Activated naive CD8-positive, alpha-beta T cell treated with anti-CD3 and anti-CD28 coated beads, Interleukin-2, amount 10 ng/mL, durations not matched to agents 7 days and 5 days (primary cell): ENCODE measurements at regions not wholly inside any gene's neighbourhood (a gene's known extent, or its start where the extent isn't known, plus 50 kb on each side); places are given as distances from the start of the nearest gene placed in this dataset.
"Not testable (repeated sequence)": the region's sequence is repeated elsewhere in the genome, so short reads cannot be mapped to it uniquely, and the experiment has no call there.

ENCODE experiments used
- ATAC-seq: fragments of 150-1000 bp; cut with Tn5 transposase; one replicate; pipeline ENCODE4 v1.10.0; 2021; ENCODE audit warnings: low read depth, moderate library complexity
- POLR2A ChIA-PET: fragments of 350-600 bp; sonication (Branson Sonifier 250); formaldehyde crosslinking; loops from one replicate; lab custom pipeline; 2021; ENCODE audit warnings: antibody characterized with exemption; lab: Charles Lee
- DNase-seq: peaks from one replicate; pipeline ENCODE4 v3.0.0; 2021
- H3K27ac Mint-ChIP-seq: one replicate; pipeline ENCODE4 v1.8.0; 2022; ENCODE audit warnings: mild to moderate bottlenecking, mixed read lengths
- H3K27me3 Mint-ChIP-seq: one replicate; pipeline ENCODE4 v1.8.0; 2022; ENCODE audit warnings: mild to moderate bottlenecking, moderate library complexity, mixed read lengths
- H3K36me3 Mint-ChIP-seq: one replicate; pipeline ENCODE4 v1.8.0; 2021; ENCODE audit warnings: mild to moderate bottlenecking, mixed read lengths
- H3K4me1 Mint-ChIP-seq: one replicate; pipeline ENCODE4 v1.8.0; 2021; ENCODE audit warnings: mixed read lengths
- H3K4me3 Mint-ChIP-seq: one replicate; pipeline ENCODE4 v1.8.0; 2022; ENCODE audit warnings: mild to moderate bottlenecking, moderate library complexity, mixed read lengths
- H3K9me3 Mint-ChIP-seq: one replicate; pipeline ENCODE4 v1.8.0; 2021; ENCODE audit warnings: mixed read lengths

- H3K27me3 Mint-ChIP-seq, ATAC-seq, POLR2A ChIA-PET, H3K9me3 Mint-ChIP-seq, H3K4me1 Mint-ChIP-seq, DNase-seq, H3K36me3 Mint-ChIP-seq, H3K27ac Mint-ChIP-seq, H3K4me3 Mint-ChIP-seq: not testable (repeated sequence)
Observed at GRCh38 chr2:242130682-242131081, 261.2 kb downstream of the RTP5 start.

DNA sequence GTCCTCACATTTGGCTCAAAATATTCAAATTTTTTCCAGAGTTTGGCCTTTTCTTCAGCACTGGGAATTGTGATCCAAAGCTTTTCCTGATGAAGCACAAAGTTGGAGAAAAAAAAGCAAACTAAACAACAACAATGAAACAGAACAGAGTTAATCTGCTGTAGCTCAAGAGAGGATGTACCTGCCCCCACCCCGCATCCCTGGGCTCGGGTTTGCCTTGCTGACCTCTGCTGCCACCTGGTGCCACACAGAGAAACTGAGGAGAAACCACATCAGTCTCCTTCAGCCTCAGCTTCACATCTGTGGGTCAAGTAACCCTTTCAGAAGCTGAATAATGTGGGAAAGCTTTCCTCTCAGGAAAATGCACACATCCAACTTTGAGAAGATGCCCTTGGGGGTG lies 290.4 kb downstream of the RTP5 start:
- H3K4me3 Mint-ChIP-seq, POLR2A ChIA-PET, H3K4me1 Mint-ChIP-seq, ATAC-seq, H3K27me3 Mint-ChIP-seq, H3K36me3 Mint-ChIP-seq, H3K9me3 Mint-ChIP-seq, DNase-seq, H3K27ac Mint-ChIP-seq: not testable (repeated sequence)

GRCh38 chr2:242165115-242165514 lies 295.6 kb downstream of the RTP5 start:
- H3K27me3 Mint-ChIP-seq: not testable (repeated sequence)

GRCh38 chr2:242171290-242171689 lies 301.8 kb downstream of the RTP5 start:
- H3K27me3 Mint-ChIP-seq, ATAC-seq, H3K9me3 Mint-ChIP-seq, H3K36me3 Mint-ChIP-seq, H3K27ac Mint-ChIP-seq, H3K4me3 Mint-ChIP-seq, POLR2A ChIA-PET, DNase-seq, H3K4me1 Mint-ChIP-seq: not testable (repeated sequence)

More at GRCh38 chr2:242165115-242165514, 295.6 kb downstream of the RTP5 start:
- ATAC-seq, H3K4me3 Mint-ChIP-seq, H3K4me1 Mint-ChIP-seq, POLR2A ChIA-PET, DNase-seq, H3K27ac Mint-ChIP-seq, H3K9me3 Mint-ChIP-seq, H3K36me3 Mint-ChIP-seq: not testable (repeated sequence)
